Right lobe of liver (tissue), 4 donors: ENCODE measurements at regions not wholly inside any gene's neighbourhood (a gene's known extent, or its start where the extent isn't known, plus 50 kb on each side); places are given as distances from the start of the nearest gene placed in this dataset.
"Not testable (repeated sequence)": the region's sequence is repeated elsewhere in the genome, so short reads cannot be mapped to it uniquely, and the experiment has no call there.

Source experiments
- POLR2A ChIP-seq: fragments of 450-650 bp; IDR thresholded peaks from one replicate; pipeline ENCODE4 v1.6.1; 2017; ENCODE audit warnings: antibody characterized with exemption, mild to moderate bottlenecking
- TF ChIP-seq, protein P1 (sequence below), 4 donors: fragments of 200-600 bp in 3 of 4; fragments of 450-650 bp in 1 of 4; IDR thresholded peaks; one replicate each; pipeline versions ENCODE4 v1.5.1 to v1.8.0; 2016 to 2022; ENCODE audit warnings: antibody characterized with exemption in 4 of 4, mild to moderate bottlenecking in 2 of 4
- donor health status: DM: no; HTN: no; CAD: no.
- donor health status: DM: no; HTN: no; CAD: no.
- donor health status: DM: no; HTN: yes; CAD: no.

DNA sequence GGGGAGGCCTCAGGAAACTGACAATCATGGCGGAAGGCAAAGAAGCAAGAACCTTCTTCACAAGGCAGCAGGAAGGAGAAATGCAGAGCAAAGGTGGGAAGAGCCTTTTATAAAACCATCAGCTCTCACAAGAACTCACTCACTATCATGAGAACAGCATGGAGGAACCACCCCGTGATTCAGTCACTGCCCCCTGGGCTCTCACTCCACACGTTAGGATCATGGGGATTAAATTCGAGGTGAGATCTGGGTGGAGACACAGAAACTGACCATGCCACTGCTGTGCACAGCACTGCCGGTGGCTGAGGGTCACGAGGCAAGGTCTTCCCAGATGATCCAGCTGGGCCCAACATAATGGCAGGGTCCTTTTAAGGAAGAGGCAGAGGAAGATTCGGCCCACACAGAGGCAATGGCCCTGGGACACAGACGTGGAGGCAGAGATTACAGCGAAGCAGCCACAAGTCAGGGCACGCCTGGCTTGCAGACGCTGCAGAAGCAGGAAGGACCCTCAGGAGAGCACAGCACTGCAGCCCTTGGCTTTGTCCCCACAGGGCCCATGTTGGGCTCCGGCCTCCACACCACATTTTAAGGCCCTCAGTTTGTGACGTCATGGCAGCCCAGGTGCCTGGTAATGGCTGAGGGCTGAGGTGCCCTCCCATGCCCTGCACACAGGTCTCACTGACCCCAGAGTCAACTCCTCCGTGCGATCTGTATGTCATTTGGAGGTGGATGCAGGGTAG, 160.8 kb downstream of the LAT start:
- TF ChIP-seq, protein P1, sequence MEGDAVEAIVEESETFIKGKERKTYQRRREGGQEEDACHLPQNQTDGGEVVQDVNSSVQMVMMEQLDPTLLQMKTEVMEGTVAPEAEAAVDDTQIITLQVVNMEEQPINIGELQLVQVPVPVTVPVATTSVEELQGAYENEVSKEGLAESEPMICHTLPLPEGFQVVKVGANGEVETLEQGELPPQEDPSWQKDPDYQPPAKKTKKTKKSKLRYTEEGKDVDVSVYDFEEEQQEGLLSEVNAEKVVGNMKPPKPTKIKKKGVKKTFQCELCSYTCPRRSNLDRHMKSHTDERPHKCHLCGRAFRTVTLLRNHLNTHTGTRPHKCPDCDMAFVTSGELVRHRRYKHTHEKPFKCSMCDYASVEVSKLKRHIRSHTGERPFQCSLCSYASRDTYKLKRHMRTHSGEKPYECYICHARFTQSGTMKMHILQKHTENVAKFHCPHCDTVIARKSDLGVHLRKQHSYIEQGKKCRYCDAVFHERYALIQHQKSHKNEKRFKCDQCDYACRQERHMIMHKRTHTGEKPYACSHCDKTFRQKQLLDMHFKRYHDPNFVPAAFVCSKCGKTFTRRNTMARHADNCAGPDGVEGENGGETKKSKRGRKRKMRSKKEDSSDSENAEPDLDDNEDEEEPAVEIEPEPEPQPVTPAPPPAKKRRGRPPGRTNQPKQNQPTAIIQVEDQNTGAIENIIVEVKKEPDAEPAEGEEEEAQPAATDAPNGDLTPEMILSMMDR (IDR thresholded peaks at IDR 0.05), result not testable (repeated sequence)
- not testable (repeated sequence) for TF ChIP-seq POLR2A
